HG03342 (cell line): ENCODE measurements at regions not wholly inside any gene's neighbourhood (a gene's known extent, or its start where the extent isn't known, plus 50 kb on each side); places are given as distances from the start of the nearest gene placed in this dataset.
A peak's percentile ranks its signal among the peaks of the same experiment; 100 is the strongest.

Source experiments
- ATAC-seq: cut with Tn5 transposase; IDR thresholded peaks from one replicate; pipeline ENCODE4 v1.9.1; 2021; ENCODE audit warnings: mild to moderate bottlenecking, moderate library complexity; ENCODE audit not compliant: unreplicated experiment

GRCh38 chr12:90020436-90020835, 311.8 kb upstream of the ATP2B1 start:
- ATAC-seq: no peak

GRCh38 chr12:90020014-90020413, 311.4 kb upstream of the ATP2B1 start:
- no peak for ATAC-seq

- ATAC-seq: no peak
Observed at GRCh38 chr12:90017316-90017715, 308.7 kb upstream of the ATP2B1 start.

- no peak for ATAC-seq
Observed at GRCh38 chr12:90015228-90015627, 306.6 kb upstream of the ATP2B1 start.

GRCh38 chr12:90013409-90013808, 304.8 kb upstream of the ATP2B1 start:
- peak; percentile 74 for ATAC-seq

- no peak for ATAC-seq
Observed at GRCh38 chr12:90010089-90010488, 301.5 kb upstream of the ATP2B1 start.

- ATAC-seq: no peak
Observed at GRCh38 chr12:90008277-90008676, 299.6 kb upstream of the ATP2B1 start.

GRCh38 chr12:90004319-90005074, 295.9 kb upstream of the ATP2B1 start:
- no peak for ATAC-seq

GRCh38 chr12:90003688-90004087, 295.1 kb upstream of the ATP2B1 start:
- ATAC-seq: no peak

GRCh38 chr12:90000721-90001120, 292.1 kb upstream of the ATP2B1 start:
- no peak for ATAC-seq

- no peak for ATAC-seq
Observed at GRCh38 chr12:89999699-90000505, 291.3 kb upstream of the ATP2B1 start.

- ATAC-seq: no peak
Observed at GRCh38 chr12:89995870-89996269, 287.2 kb upstream of the ATP2B1 start.

GRCh38 chr12:89994911-89995310, 286.3 kb upstream of the ATP2B1 start:
- no peak for ATAC-seq

- no peak for ATAC-seq
Observed at GRCh38 chr12:89993632-89994031, 285.0 kb upstream of the ATP2B1 start.

GRCh38 chr12:89992668-89993451, 284.2 kb upstream of the ATP2B1 start:
- ATAC-seq: no peak

- ATAC-seq: peak; percentile 49
Observed at GRCh38 chr12:89991807-89992590, 283.4 kb upstream of the ATP2B1 start.

GRCh38 chr12:89988188-89988915, 279.7 kb upstream of the ATP2B1 start:
- no peak for ATAC-seq

- no peak for ATAC-seq
Observed at GRCh38 chr12:89985935-89986334, 277.3 kb upstream of the ATP2B1 start.

GRCh38 chr12:89984846-89985245, 276.2 kb upstream of the ATP2B1 start:
- no peak for ATAC-seq

GRCh38 chr12:89983622-89984021, 275.0 kb upstream of the ATP2B1 start:
- no peak for ATAC-seq
